Astrocyte of the cerebellum (primary cell): ENCODE measurements at regions not wholly inside any gene's neighbourhood (a gene's known extent, or its start where the extent isn't known, plus 50 kb on each side); places are given as distances from the start of the nearest gene placed in this dataset.

Experiments used
- DNase-seq: peaks from one replicate; pipeline ENCODE4 v3.0.0-alpha.2; 2011; ENCODE audit warnings: low read depth
- H3K4me3 ChIP-seq: 2 replicates; pipeline ENCODE4 v1.5.1; 2011; ENCODE audit warnings: mild to moderate bottlenecking, low read depth, low read length, moderate library complexity
- in situ Hi-C: cut with HindIII; loops from 2 replicates; pipeline ENCODE4 v1.10.0; 2017; ENCODE audit warnings: low sequenced_read_pairs
- TF ChIP-seq, protein P1 (sequence below): IDR thresholded peaks from 2 replicates; pipeline ENCODE4 v1.5.1; 2012; ENCODE audit warnings: low read length, low read depth, moderate library complexity, mild to moderate bottlenecking; ENCODE audit errors: missing control alignments

DNA sequence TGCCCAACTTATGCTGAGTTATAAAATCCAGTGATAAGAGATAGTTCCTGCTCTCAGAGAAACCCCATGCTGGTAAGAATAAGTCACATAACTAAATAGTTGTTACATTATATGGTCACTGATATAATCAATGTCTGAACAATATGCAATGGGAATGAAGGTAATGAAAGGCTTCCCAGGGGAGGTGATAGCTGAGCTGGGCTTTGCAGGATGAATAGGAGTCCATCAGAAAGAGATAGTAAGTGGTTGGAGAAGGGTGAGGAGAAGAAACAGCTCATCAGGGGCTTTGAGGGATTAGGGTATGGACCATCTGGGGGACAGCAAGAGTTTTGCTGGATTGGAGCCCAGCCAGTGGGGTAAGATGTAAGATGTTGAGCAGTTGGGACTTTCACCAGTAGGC is 266.7 kb upstream of the CRY1 start:
- DNase-seq = no peak
- TF ChIP-seq, protein P1, sequence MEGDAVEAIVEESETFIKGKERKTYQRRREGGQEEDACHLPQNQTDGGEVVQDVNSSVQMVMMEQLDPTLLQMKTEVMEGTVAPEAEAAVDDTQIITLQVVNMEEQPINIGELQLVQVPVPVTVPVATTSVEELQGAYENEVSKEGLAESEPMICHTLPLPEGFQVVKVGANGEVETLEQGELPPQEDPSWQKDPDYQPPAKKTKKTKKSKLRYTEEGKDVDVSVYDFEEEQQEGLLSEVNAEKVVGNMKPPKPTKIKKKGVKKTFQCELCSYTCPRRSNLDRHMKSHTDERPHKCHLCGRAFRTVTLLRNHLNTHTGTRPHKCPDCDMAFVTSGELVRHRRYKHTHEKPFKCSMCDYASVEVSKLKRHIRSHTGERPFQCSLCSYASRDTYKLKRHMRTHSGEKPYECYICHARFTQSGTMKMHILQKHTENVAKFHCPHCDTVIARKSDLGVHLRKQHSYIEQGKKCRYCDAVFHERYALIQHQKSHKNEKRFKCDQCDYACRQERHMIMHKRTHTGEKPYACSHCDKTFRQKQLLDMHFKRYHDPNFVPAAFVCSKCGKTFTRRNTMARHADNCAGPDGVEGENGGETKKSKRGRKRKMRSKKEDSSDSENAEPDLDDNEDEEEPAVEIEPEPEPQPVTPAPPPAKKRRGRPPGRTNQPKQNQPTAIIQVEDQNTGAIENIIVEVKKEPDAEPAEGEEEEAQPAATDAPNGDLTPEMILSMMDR = no peak
- in situ Hi-C loops = no loop called here
- no peak overlapping the region for H3K4me3 ChIP-seq

GRCh38 chr12:107360482-107360881 is 267.1 kb upstream of the CRY1 start:
- no peak overlapping the region for H3K4me3 ChIP-seq
- TF ChIP-seq, protein P1 = no peak
- DNase-seq = no peak
- in situ Hi-C loops = no loop called here

GRCh38 chr12:107361970-107362369 is 268.6 kb upstream of the CRY1 start:
- in situ Hi-C loops = no loop called here
- TF ChIP-seq, protein P1 = no peak

GRCh38 chr12:107362960-107363359 is 269.6 kb upstream of the CRY1 start:
- TF ChIP-seq, protein P1 = no peak
- in situ Hi-C loops = no loop called here
- no peak overlapping the region for H3K4me3 ChIP-seq
- no peak for DNase-seq

More at GRCh38 chr12:107361970-107362369, 268.6 kb upstream of the CRY1 start:
- no peak for DNase-seq
- H3K4me3 ChIP-seq = no peak overlapping the region

GRCh38 chr12:107364875-107365518 is 271.6 kb upstream of the CRY1 start:
- H3K4me3 ChIP-seq = no peak overlapping the region
- TF ChIP-seq, protein P1 = no peak
- DNase-seq = no peak
- in situ Hi-C loops = no loop called here

GRCh38 chr12:107365703-107366102 is 272.4 kb upstream of the CRY1 start:
- DNase-seq = no peak
- TF ChIP-seq, protein P1 = no peak
- in situ Hi-C loops = no loop called here
- H3K4me3 ChIP-seq = no peak overlapping the region
